ENCODE measurements at regions not wholly inside any gene's neighbourhood (a gene's known extent, or its start where the extent isn't known, plus 50 kb on each side); places are given as distances from the start of the nearest gene placed in this dataset.

- no peak for TF ChIP-seq CTCF (IDR thresholded peaks at IDR 0.05; ENCODE audit: low read depth, low read length)
- no peak for TF ChIP-seq EZH2phosphoT487 (IDR thresholded peaks at IDR 0.05; ENCODE audit: low read depth)
These were observed 107.8 kb downstream of the SIK1 start for GRCh38 chr21:43318841-43319781.
